Brain microvascular endothelial cell (primary cell): ENCODE measurements at regions not wholly inside any gene's neighbourhood (a gene's known extent, or its start where the extent isn't known, plus 50 kb on each side); places are given as distances from the start of the nearest gene placed in this dataset.

Experiments
- DNase-seq: peaks from one replicate; pipeline ENCODE4 v3.0.0-alpha.2; 2020
- H3K27ac ChIP-seq: fragments of 250-450 bp; sonication (Bioruptor Pico); 2 replicates; pipeline ENCODE4 v1.5.1; 2020; ENCODE audit warnings: mild to moderate bottlenecking, moderate library complexity
- H3K27me3 ChIP-seq: fragments of 250-450 bp; sonication (Bioruptor Pico); replicated peaks from 2 replicates; pipeline ENCODE4 v1.5.1; 2020; ENCODE audit warnings: mild to moderate bottlenecking
- H3K36me3 ChIP-seq: fragments of 250-450 bp; sonication (Bioruptor Pico); replicated peaks from 2 replicates; pipeline ENCODE4 v1.5.1; 2020; ENCODE audit warnings: mild to moderate bottlenecking
- H3K4me3 ChIP-seq: 2 replicates; pipeline ENCODE4 v1.5.1; 2011; ENCODE audit warnings: low read depth, mild to moderate bottlenecking, control low read depth, low read length, moderate library complexity
- CTCF ChIP-seq: IDR thresholded peaks from 2 replicates; pipeline ENCODE4 v1.5.1; 2011; ENCODE audit warnings: low read depth, mild to moderate bottlenecking, moderate library complexity, low read length, control low read depth, inconsistent platforms; ENCODE audit errors: missing control alignments
- in situ Hi-C: cut with HindIII; loops from 2 replicates; pipeline ENCODE4 v1.10.0; 2017; ENCODE audit warnings: low sequenced_read_pairs, low pct_ligation_motif_present

GRCh38 chr10:23988006-23988405 is 220.9 kb upstream of the KIAA1217 start:
- in situ Hi-C loops = no loop called here
- no peak for TF ChIP-seq CTCF
- H3K36me3 ChIP-seq = no peaks in the 10 kb centered on the region
- no peak overlapping the region for H3K4me3 ChIP-seq
- DNase-seq = no peak
- no peak overlapping the region for H3K27ac ChIP-seq
- H3K27me3 ChIP-seq = no peaks in the 10 kb centered on the region

DNA sequence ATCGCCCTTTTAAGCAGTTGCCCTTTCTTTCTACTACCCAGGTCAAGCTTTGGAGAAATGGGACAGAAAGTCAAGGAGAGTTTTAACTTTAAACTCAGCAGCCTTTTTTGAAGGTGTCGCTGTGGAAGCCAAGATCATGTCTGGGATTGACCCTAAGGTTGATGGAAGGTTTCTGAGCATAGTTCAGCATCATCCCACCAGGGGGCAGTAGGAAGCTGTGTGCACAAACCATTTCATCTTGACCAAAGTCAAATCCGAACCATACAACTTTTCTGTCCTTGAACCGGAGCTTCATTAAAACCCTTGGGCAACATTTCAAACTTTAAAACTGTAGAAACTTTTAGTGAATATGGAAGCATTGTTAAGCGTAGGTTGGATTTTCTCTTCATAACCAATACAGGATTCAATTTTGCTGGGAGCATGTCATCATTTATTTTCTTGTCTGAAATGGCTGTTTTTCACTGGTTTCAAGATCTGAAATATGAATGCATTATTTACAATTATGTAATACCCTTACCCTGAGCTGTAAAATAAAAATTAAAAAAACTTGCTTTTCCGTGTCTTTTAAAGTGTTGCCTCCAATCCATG is 214.4 kb upstream of the KIAA1217 start:
- peak; percentile 44 for DNase-seq
- Histone ChIP-seq H3K27ac (no peak overlapping the region), H3K4me3 (no peak overlapping the region), H3K27me3 (no peaks in the 10 kb centered on the region), H3K36me3 (no peaks in the 10 kb centered on the region)
- peak; percentile 88 for TF ChIP-seq CTCF
- in situ Hi-C loops = no loop called here

DNA sequence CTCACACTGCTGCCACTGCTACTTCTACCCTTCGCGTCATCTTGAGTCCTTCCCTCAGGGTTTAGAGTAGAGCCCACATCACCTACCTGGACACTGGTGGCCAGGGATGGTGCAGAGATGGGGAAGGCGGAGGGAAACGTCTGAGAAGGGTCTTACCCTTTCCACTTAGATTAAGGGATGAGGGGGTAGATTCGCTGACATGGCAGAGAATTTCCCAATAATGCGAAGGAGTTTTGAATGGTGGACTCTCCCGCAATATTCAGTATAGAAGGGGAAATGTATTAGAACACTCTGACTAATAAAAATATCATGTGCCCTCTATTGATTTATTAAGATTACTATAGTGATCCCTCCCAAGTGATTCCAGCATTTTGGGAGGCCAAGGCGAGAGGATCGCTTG is 209.5 kb upstream of the KIAA1217 start:
- Histone ChIP-seq H3K36me3 (no peaks in the 10 kb centered on the region), H3K27me3 (no peaks in the 10 kb centered on the region), H3K27ac (no peak overlapping the region), H3K4me3 (no peak overlapping the region)
- no peak for DNase-seq
- in situ Hi-C loops = no loop called here
- TF ChIP-seq CTCF = no peak

GRCh38 chr10:24000271-24000813 is 208.6 kb upstream of the KIAA1217 start:
- Histone ChIP-seq H3K36me3 (no peaks in the 10 kb centered on the region), H3K27me3 (no peaks in the 10 kb centered on the region), H3K27ac (no peak overlapping the region), H3K4me3 (no peak overlapping the region)
- in situ Hi-C loops = no loop called here
- no peak for TF ChIP-seq CTCF
- no peak for DNase-seq

DNA sequence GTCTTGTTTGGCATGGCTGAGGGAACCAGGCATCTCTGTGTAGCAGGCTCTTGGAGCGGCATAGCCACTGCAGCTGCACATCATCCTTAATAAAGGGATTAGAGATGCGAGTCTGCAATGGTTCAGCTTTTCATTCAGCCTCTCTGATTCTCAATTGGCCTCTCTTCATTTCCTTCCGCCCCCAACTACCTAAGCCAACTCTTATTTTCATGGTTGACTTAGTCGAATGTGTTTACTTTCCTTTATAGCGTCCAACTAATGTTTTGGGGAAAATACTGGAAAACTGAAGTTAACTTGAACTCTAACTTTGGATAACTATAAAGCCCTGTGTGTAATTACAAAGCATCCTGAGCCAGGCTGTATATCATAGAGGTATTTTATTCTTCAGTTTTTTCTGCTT is 202.2 kb upstream of the KIAA1217 start:
- in situ Hi-C loops = no loop called here
- TF ChIP-seq CTCF = no peak
- no peak overlapping the region for H3K4me3 ChIP-seq
- H3K36me3 ChIP-seq = no peaks in the 10 kb centered on the region
- DNase-seq = no peak
- no peaks in the 10 kb centered on the region for H3K27me3 ChIP-seq
- H3K27ac ChIP-seq = no peak overlapping the region

GRCh38 chr10:24007359-24007758 is 201.6 kb upstream of the KIAA1217 start:
- TF ChIP-seq CTCF = no peak
- H3K27me3 ChIP-seq = no peaks in the 10 kb centered on the region
- in situ Hi-C loops = no loop called here

More at GRCh38 chr10:24007359-24007758, 201.6 kb upstream of the KIAA1217 start:
- Histone ChIP-seq H3K4me3 (no peak overlapping the region), H3K27ac (no peak overlapping the region), H3K36me3 (no peaks in the 10 kb centered on the region)
- no peak for DNase-seq
